OCI-LY3 (cell line): ENCODE measurements at regions not wholly inside any gene's neighbourhood (a gene's known extent, or its start where the extent isn't known, plus 50 kb on each side); places are given as distances from the start of the nearest gene placed in this dataset.

Experiments
- EZH2phosphoT487 ChIP-seq: fragments of 200-600 bp; shearing (Covaris generic); IDR thresholded peaks from 2 replicates; pipeline ENCODE4 v1.6.1; 2018; ENCODE audit warnings: antibody characterized with exemption, mixed run types, low read depth
- TF ChIP-seq, protein P1 (sequence below): fragments of 200-600, 300-600 bp; sonication (generic); IDR thresholded peaks from 2 replicates; pipeline ENCODE4 v1.5.1; 2014; ENCODE audit warnings: antibody characterized with exemption, low read length, low read depth

GRCh38 chr7:400901-401485, 111.0 kb downstream of the FOXL3 start:
- TF ChIP-seq, protein P1, sequence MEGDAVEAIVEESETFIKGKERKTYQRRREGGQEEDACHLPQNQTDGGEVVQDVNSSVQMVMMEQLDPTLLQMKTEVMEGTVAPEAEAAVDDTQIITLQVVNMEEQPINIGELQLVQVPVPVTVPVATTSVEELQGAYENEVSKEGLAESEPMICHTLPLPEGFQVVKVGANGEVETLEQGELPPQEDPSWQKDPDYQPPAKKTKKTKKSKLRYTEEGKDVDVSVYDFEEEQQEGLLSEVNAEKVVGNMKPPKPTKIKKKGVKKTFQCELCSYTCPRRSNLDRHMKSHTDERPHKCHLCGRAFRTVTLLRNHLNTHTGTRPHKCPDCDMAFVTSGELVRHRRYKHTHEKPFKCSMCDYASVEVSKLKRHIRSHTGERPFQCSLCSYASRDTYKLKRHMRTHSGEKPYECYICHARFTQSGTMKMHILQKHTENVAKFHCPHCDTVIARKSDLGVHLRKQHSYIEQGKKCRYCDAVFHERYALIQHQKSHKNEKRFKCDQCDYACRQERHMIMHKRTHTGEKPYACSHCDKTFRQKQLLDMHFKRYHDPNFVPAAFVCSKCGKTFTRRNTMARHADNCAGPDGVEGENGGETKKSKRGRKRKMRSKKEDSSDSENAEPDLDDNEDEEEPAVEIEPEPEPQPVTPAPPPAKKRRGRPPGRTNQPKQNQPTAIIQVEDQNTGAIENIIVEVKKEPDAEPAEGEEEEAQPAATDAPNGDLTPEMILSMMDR, result no peak
- no peak for TF ChIP-seq EZH2phosphoT487
